Chondrocyte (in vitro differentiated cells): ENCODE measurements at regions not wholly inside any gene's neighbourhood (a gene's known extent, or its start where the extent isn't known, plus 50 kb on each side); places are given as distances from the start of the nearest gene placed in this dataset.
"Not testable (repeated sequence)": the region's sequence is repeated elsewhere in the genome, so short reads cannot be mapped to it uniquely, and the experiment has no call there.

Experiments used
- DNase-seq: peaks from one replicate; pipeline ENCODE4 v3.0.0; 2021; ENCODE audit warnings: mixed read lengths, low spot score
- H3K27ac Mint-ChIP-seq: one replicate; pipeline ENCODE4 v1.8.0; 2021; ENCODE audit warnings: mild to moderate bottlenecking, moderate library complexity, mixed read lengths; ENCODE audit not compliant: unreplicated experiment
- H3K27me3 Mint-ChIP-seq: 2 replicates; pipeline ENCODE4 v1.8.0; 2021; ENCODE audit warnings: low read depth, mixed read lengths
- H3K36me3 Mint-ChIP-seq: 2 replicates; pipeline ENCODE4 v1.8.0; 2021; ENCODE audit warnings: low read depth, mixed read lengths
- H3K4me1 Mint-ChIP-seq: 2 replicates; pipeline ENCODE4 v1.8.0; 2021; ENCODE audit warnings: low read depth, mild to moderate bottlenecking, mixed read lengths
- H3K4me3 Mint-ChIP-seq: one replicate; pipeline ENCODE4 v1.8.0; 2021; ENCODE audit warnings: mild to moderate bottlenecking, moderate library complexity, mixed read lengths; ENCODE audit not compliant: unreplicated experiment
- H3K9me3 Mint-ChIP-seq: 2 replicates; pipeline ENCODE4 v1.8.0; 2021; ENCODE audit warnings: low read depth, mixed read lengths
- CTCF ChIP-seq: fragments of 200-600 bp; sonication (generic); IDR thresholded peaks from 2 replicates; pipeline ENCODE4 v1.5.0; 2021; ENCODE audit warnings: antibody characterized with exemption, mild to moderate bottlenecking, moderate library complexity

GRCh38 chr1:118809586-118809985, 178.6 kb downstream of the TBX15 start:
- peaks cover 2% of the 10 kb centered on the region for H3K27me3 Mint-ChIP-seq
- H3K4me3 Mint-ChIP-seq: no peak overlapping the region
- no peaks in the 10 kb centered on the region for H3K36me3 Mint-ChIP-seq
- TF ChIP-seq CTCF: no peak
- no peak overlapping the region for H3K27ac Mint-ChIP-seq
- no peak for DNase-seq
- H3K4me1 Mint-ChIP-seq: no peaks in the 10 kb centered on the region
- no peaks in the 10 kb centered on the region for H3K9me3 Mint-ChIP-seq

GRCh38 chr1:118803128-118803527, 185.0 kb downstream of the TBX15 start:
- not testable (repeated sequence) for H3K27me3 Mint-ChIP-seq, H3K4me3 Mint-ChIP-seq, H3K9me3 Mint-ChIP-seq, H3K27ac Mint-ChIP-seq, DNase-seq, H3K36me3 Mint-ChIP-seq, H3K4me1 Mint-ChIP-seq

- DNase-seq: no peak
- Mint-ChIP-seq H3K4me3 (no peak overlapping the region), H3K27ac (no peak overlapping the region), H3K36me3 (peaks cover 9% of the 10 kb centered on the region), H3K4me1 (peaks cover 2% of the 10 kb centered on the region), H3K9me3 (peaks cover 37% of the 10 kb centered on the region), H3K27me3 (peaks cover 6% of the 10 kb centered on the region)
- no peak for TF ChIP-seq CTCF
Measured at GRCh38 chr1:118791094-118791691, 196.9 kb downstream of the TBX15 start.

GRCh38 chr1:118788463-118788862, 199.7 kb downstream of the TBX15 start:
- DNase-seq: no peak
- Mint-ChIP-seq H3K36me3 (peaks cover 9% of the 10 kb centered on the region), H3K27me3 (no peaks in the 10 kb centered on the region), H3K4me3 (no peak overlapping the region), H3K4me1 (peaks cover 11% of the 10 kb centered on the region), H3K9me3 (peaks cover 33% of the 10 kb centered on the region), H3K27ac (peak overlapping the region; percentile 82)
- TF ChIP-seq CTCF: no peak

GRCh38 chr1:118786454-118787155, 201.5 kb downstream of the TBX15 start:
- peaks cover 8% of the 10 kb centered on the region for H3K36me3 Mint-ChIP-seq
- H3K27ac Mint-ChIP-seq: no peak overlapping the region
- no peak overlapping the region for H3K4me3 Mint-ChIP-seq
- no peak for TF ChIP-seq CTCF
- DNase-seq: no peak
- peaks cover 11% of the 10 kb centered on the region for H3K4me1 Mint-ChIP-seq
- peaks cover 20% of the 10 kb centered on the region for H3K9me3 Mint-ChIP-seq
- no peaks in the 10 kb centered on the region for H3K27me3 Mint-ChIP-seq

GRCh38 chr1:118785246-118785645, 202.9 kb downstream of the TBX15 start:
- DNase-seq: no peak
- Mint-ChIP-seq H3K4me1 (peaks cover 11% of the 10 kb centered on the region), H3K27ac (no peak overlapping the region), H3K9me3 (peaks cover 12% of the 10 kb centered on the region), H3K4me3 (no peak overlapping the region), H3K36me3 (peaks cover 2% of the 10 kb centered on the region), H3K27me3 (peaks cover 2% of the 10 kb centered on the region)
- no peak for TF ChIP-seq CTCF
